Spleen (tissue), 7 donors: ENCODE measurements at regions not wholly inside any gene's neighbourhood (a gene's known extent, or its start where the extent isn't known, plus 50 kb on each side); places are given as distances from the start of the nearest gene placed in this dataset.

Experiments
- CTCF ChIP-seq, 11 experiments: fragments of 200-600 bp in 7 of 11; fragments of 450-650 bp in 4 of 11; sonication (generic) in 4 of 11; IDR thresholded peaks in 8 of 11; conservative IDR thresholded peaks in 3 of 11; 1 replicate in 7 of 11; 2 replicates in 4 of 11; pipeline versions ENCODE4 v1.4.0 to v1.8.0; 2016 to 2021; ENCODE audit warnings: antibody characterized with exemption in 11 of 11, inconsistent platforms in 4 of 11, mild to moderate bottlenecking in 1 of 11
- POLR2A ChIP-seq, 3 donors: fragments of 450-650 bp; IDR thresholded peaks; one replicate each; pipeline ENCODE4 v1.5.1; 2017; ENCODE audit warnings: antibody characterized with exemption in 3 of 3, mild to moderate bottlenecking in 1 of 3
- POLR2AphosphoS5 ChIP-seq, 3 donors: sonication (generic); formaldehyde crosslinking; IDR thresholded peaks; one replicate each; pipeline ENCODE4 v1.5.1; 2017; ENCODE audit warnings: antibody characterized with exemption in 3 of 3
- donor health status: DM: no; HTN: no; CAD: no; lungs with moderate emphysema.
- donor health status: DM: no; HTN: no; CAD: no.
- donor health status: DM: no; HTN: no; CAD: no.

GRCh38 chr2:228458364-228458763 lies 276.9 kb upstream of the SPHKAP start:
- no peak for TF ChIP-seq CTCF (IDR thresholded peaks at IDR 0.05 in 8 of 11, conservative IDR thresholded peaks at IDR 0.05 in 3 of 11)
- TF ChIP-seq POLR2AphosphoS5 (IDR thresholded peaks at IDR 0.05) = no peak
- TF ChIP-seq POLR2A (IDR thresholded peaks at IDR 0.05) = no peak
